ENCODE measurements at regions not wholly inside any gene's neighbourhood (a gene's known extent, or its start where the extent isn't known, plus 50 kb on each side); places are given as distances from the start of the nearest gene placed in this dataset.

GRCh38 chr13:34044660-34045080 lies 226.7 kb downstream of the RFC3 start:
- TF ChIP-seq CTCF (conservative IDR thresholded peaks at IDR 0.05), result no peak
- TF ChIP-seq EZH2 (IDR thresholded peaks at IDR 0.05; ENCODE audit: low read depth), result no peak
